H1 (cell line): ENCODE measurements at regions not wholly inside any gene's neighbourhood (a gene's known extent, or its start where the extent isn't known, plus 50 kb on each side); places are given as distances from the start of the nearest gene placed in this dataset.

Experiments
- CTCF ChIA-PET: fragments of 300-600 bp; sonication (Branson Sonifier 250); formaldehyde crosslinking; loops from one replicate; lab custom pipeline; 2021; ENCODE audit not compliant: partially characterized antibody; lab: Charles Lee
- POLR2A ChIA-PET: fragments of 300-600 bp; sonication (Branson Sonifier 250); formaldehyde crosslinking; loops from one replicate; lab custom pipeline; 2021; ENCODE audit warnings: inconsistent platforms; ENCODE audit not compliant: partially characterized antibody; lab: Charles Lee
- DNase-seq, 2 experiments: peaks; one replicate each; pipeline versions ENCODE4 v3.0.0 to v3.0.0-alpha.2; 2010 to 2022; ENCODE audit warnings: low spot score in 2 of 2, low read depth in 1 of 2, mixed read lengths in 1 of 2
- FAIRE-seq: peaks from 2 replicates; lab custom pipeline; 2011; peaks lifted over from hg19 to GRCh38; lab: Jason Lieb, UNC
- H2AFZ ChIP-seq: 2 replicates; pipeline ENCODE4 v1.8.1; 2012; ENCODE audit warnings: low read length, inconsistent platforms
- H2AK5ac ChIP-seq: 2 replicates; pipeline ENCODE4 v1.6.1; 2013; ENCODE audit warnings: low read depth, low read length
- H2BK120ac ChIP-seq: replicated peaks from 2 replicates; pipeline ENCODE3; 2013; ENCODE audit warnings: low read depth, low read length, inconsistent platforms
- H2BK12ac ChIP-seq: 2 replicates; pipeline ENCODE4 v1.6.1; 2013; ENCODE audit warnings: low read depth, low read length
- H2BK15ac ChIP-seq: 2 replicates; pipeline ENCODE4 v1.6.1; 2013; ENCODE audit warnings: low read length
- H2BK20ac ChIP-seq: 2 replicates; pipeline ENCODE4 v1.6.1; 2013; ENCODE audit warnings: low read length
- H2BK5ac ChIP-seq: 2 replicates; pipeline ENCODE4 v1.6.1; 2013; ENCODE audit warnings: low read depth, low read length
- H3K14ac ChIP-seq: 2 replicates; pipeline ENCODE4 v1.6.1; 2013; ENCODE audit warnings: inconsistent platforms; ENCODE audit not compliant: insufficient read length
- H3K18ac ChIP-seq: 2 replicates; pipeline ENCODE4 v1.6.1; 2013; ENCODE audit warnings: low read length; ENCODE audit errors: extremely low read depth
- H3K23ac ChIP-seq: 2 replicates; pipeline ENCODE4 v1.6.1; 2013; ENCODE audit warnings: inconsistent platforms; ENCODE audit not compliant: insufficient read length
- H3K23me2 ChIP-seq: 2 replicates; pipeline ENCODE4 v1.6.1; 2013; ENCODE audit warnings: low read depth, low read length
- H3K27ac ChIP-seq: 2 replicates; pipeline ENCODE4 v1.6.1; 2011; ENCODE audit warnings: low read depth, low read length, inconsistent platforms
- H3K27me3 ChIP-seq, 4 experiments: replicated peaks in 1 of 4; 1 replicate in 1 of 4; 2 replicates in 3 of 4; pipeline versions ENCODE4 v1.6.1 to v1.8.1; 2011 to 2013; ENCODE audit warnings: low read length in 3 of 4, mild to moderate bottlenecking in 3 of 4, inconsistent platforms in 2 of 4, mixed read lengths in 2 of 4, moderate library complexity in 1 of 4; ENCODE audit not compliant: control insufficient read depth in 3 of 4, insufficient read depth in 3 of 4; ENCODE audit errors: extremely low read depth in 1 of 4
- H3K36me3 ChIP-seq, 4 experiments: 2 replicates each; pipeline versions ENCODE4 v1.6.1 to v1.8.1; 2011 to 2013; ENCODE audit warnings: mild to moderate bottlenecking in 4 of 4, low read length in 3 of 4, moderate library complexity in 2 of 4, control low read depth in 1 of 4, inconsistent platforms in 1 of 4; ENCODE audit not compliant: insufficient read depth in 4 of 4, control insufficient read depth in 2 of 4
- H3K4ac ChIP-seq: replicated peaks from 2 replicates; pipeline ENCODE3; 2013; ENCODE audit warnings: low read length, low read depth, mixed read lengths, inconsistent platforms; ENCODE audit not compliant: insufficient read length
- H3K4me1 ChIP-seq, 4 experiments: replicated peaks in 1 of 4; 1 replicate in 1 of 4; 2 replicates in 3 of 4; pipeline versions ENCODE4 v1.6.1 to v1.8.1; 2011 to 2013; ENCODE audit warnings: low read length in 3 of 4, inconsistent platforms in 2 of 4, mixed read lengths in 1 of 4; ENCODE audit not compliant: insufficient read depth in 4 of 4, control insufficient read depth in 3 of 4
- H3K4me2 ChIP-seq, 2 experiments: 2 replicates each; pipeline versions ENCODE4 v1.6.1 to v1.8.1; 2011 to 2013; ENCODE audit warnings: low read depth in 2 of 2, low read length in 2 of 2, control low read depth in 1 of 2, inconsistent platforms in 1 of 2, mild to moderate bottlenecking in 1 of 2; ENCODE audit not compliant: insufficient read depth in 1 of 2
- H3K4me3 ChIP-seq, 4 experiments: fragments of 200-600, 300-600 bp in 1 of 4; sonication (generic), shearing (Covaris generic), sonication (Bioruptor Twin) in 1 of 4; 2 replicates each; pipeline versions ENCODE4 v1.5.1 to v1.8.1; 2011 to 2016; ENCODE audit warnings: low read length in 4 of 4, low read depth in 3 of 4, control low read depth in 2 of 4, inconsistent platforms in 2 of 4, mild to moderate bottlenecking in 2 of 4, mixed read lengths in 1 of 4, moderate library complexity in 1 of 4; ENCODE audit not compliant: insufficient read depth in 2 of 4; ENCODE audit errors: extremely low read depth in 1 of 4
- H3K56ac ChIP-seq: replicated peaks from 2 replicates; pipeline ENCODE3; 2013; ENCODE audit warnings: low read depth, mild to moderate bottlenecking, mixed read lengths, low read length, inconsistent platforms; ENCODE audit not compliant: insufficient read length
- H3K79me1 ChIP-seq: 2 replicates; pipeline ENCODE4 v1.6.1; 2013; ENCODE audit warnings: low read depth, low read length, control low read depth
- H3K79me2 ChIP-seq, 2 experiments: 2 replicates each; pipeline versions ENCODE4 v1.6.1 to v1.8.1; 2012 to 2013; ENCODE audit warnings: low read length in 2 of 2, mild to moderate bottlenecking in 2 of 2, inconsistent platforms in 1 of 2; ENCODE audit not compliant: insufficient read depth in 2 of 2, control insufficient read depth in 1 of 2
- H3K9ac ChIP-seq, 4 experiments: replicated peaks in 1 of 4; 1 replicate in 1 of 4; 2 replicates in 3 of 4; pipeline versions ENCODE4 v1.6.1 to v1.8.1; 2011 to 2013; ENCODE audit warnings: low read depth in 3 of 4, low read length in 3 of 4, control low read depth in 2 of 4, mild to moderate bottlenecking in 2 of 4, moderate library complexity in 2 of 4, inconsistent platforms in 1 of 4; ENCODE audit errors: extremely low read depth in 1 of 4
- H3K9me3 ChIP-seq, 2 experiments: 2 replicates each; pipeline versions ENCODE4 v1.6.1 to v1.8.1; 2012 to 2013; ENCODE audit warnings: mild to moderate bottlenecking in 2 of 2, moderate library complexity in 2 of 2, control low read depth in 1 of 2, inconsistent platforms in 1 of 2, low read depth in 1 of 2, low read length in 1 of 2, mixed read lengths in 1 of 2; ENCODE audit not compliant: insufficient read depth in 2 of 2
- H4K20me1 ChIP-seq, 2 experiments: replicated peaks in 1 of 2; 2 replicates each; pipeline versions ENCODE3 to v1.8.1; 2011 to 2013; ENCODE audit warnings: inconsistent platforms in 2 of 2, low read length in 2 of 2, mild to moderate bottlenecking in 1 of 2; ENCODE audit not compliant: insufficient read depth in 2 of 2, control insufficient read depth in 1 of 2
- H4K5ac ChIP-seq: 2 replicates; pipeline ENCODE4 v1.6.1; 2013; ENCODE audit warnings: low read length, low read depth, mixed read lengths, inconsistent platforms; ENCODE audit not compliant: insufficient read length
- H4K8ac ChIP-seq: 2 replicates; pipeline ENCODE4 v1.8.0; 2013; ENCODE audit warnings: mild to moderate bottlenecking, moderate library complexity, low read length, inconsistent platforms; ENCODE audit not compliant: insufficient read depth; ENCODE audit errors: extremely low read depth
- H4K91ac ChIP-seq: replicated peaks from 2 replicates; pipeline ENCODE3; 2013; ENCODE audit warnings: low read length, mixed read lengths, inconsistent platforms; ENCODE audit not compliant: insufficient read length
- BCL11A ChIP-seq, 2 experiments: IDR thresholded peaks; one replicate each; pipeline ENCODE4 v1.6.1; 2011; ENCODE audit warnings: low read depth in 2 of 2, low read length in 2 of 2, mild to moderate bottlenecking in 2 of 2
- BRCA1 ChIP-seq: IDR thresholded peaks from 2 replicates; pipeline ENCODE4 v1.6.1; 2012; ENCODE audit warnings: low read depth, low read length, improper control_type of control experiment
- CBX5 ChIP-seq: fragments of 300-800, 300-1000 bp; sonication (generic); IDR thresholded peaks from 2 replicates; pipeline ENCODE4 v1.7.1; 2016; ENCODE audit warnings: antibody characterized with exemption, low read length, low read depth
- CHD2 ChIP-seq: IDR thresholded peaks from 2 replicates; pipeline ENCODE4 v1.6.1; 2012; ENCODE audit warnings: low read length, improper control_type of control experiment
- CREB1 ChIP-seq: IDR thresholded peaks from 2 replicates; pipeline ENCODE4 v1.6.1; 2012; ENCODE audit warnings: inconsistent platforms
- EZH2 ChIP-seq: fragments of 200-600 bp; sonication (generic); IDR thresholded peaks from 2 replicates; pipeline ENCODE4 v1.7.1; 2012; ENCODE audit warnings: low read depth, mild to moderate bottlenecking, moderate library complexity, low read length, inconsistent platforms; ENCODE audit not compliant: severe bottlenecking
- GTF2F1 ChIP-seq: IDR thresholded peaks from 2 replicates; pipeline ENCODE4 v1.6.1; 2012; ENCODE audit warnings: low read depth, low read length, improper control_type of control experiment, borderline replicate concordance
- HDAC2 ChIP-seq, 2 experiments: fragments of 300-600 bp in 1 of 2; sonication (generic) in 1 of 2; IDR thresholded peaks; 2 replicates each; pipeline ENCODE4 v1.6.1; 2011 to 2012; ENCODE audit warnings: low read depth in 2 of 2, low read length in 2 of 2, mild to moderate bottlenecking in 2 of 2, moderate library complexity in 2 of 2, borderline replicate concordance in 1 of 2, inconsistent platforms in 1 of 2
- NANOG ChIP-seq: IDR thresholded peaks from 2 replicates; pipeline ENCODE4 v1.6.1; 2011; ENCODE audit warnings: low read length, low read depth, mild to moderate bottlenecking, inconsistent platforms; ENCODE audit not compliant: insufficient read depth, poor library complexity, severe bottlenecking
- NRF1 ChIP-seq: IDR thresholded peaks from 2 replicates; pipeline ENCODE4 v1.6.1; 2011; ENCODE audit warnings: mild to moderate bottlenecking, low read depth, low read length, improper control_type of control experiment
- RFX5 ChIP-seq: IDR thresholded peaks from 2 replicates; pipeline ENCODE4 v1.6.1; 2011; ENCODE audit warnings: low read depth, low read length, improper control_type of control experiment, borderline replicate concordance
- SIX5 ChIP-seq: IDR thresholded peaks from 2 replicates; pipeline ENCODE4 v1.6.1; 2011; ENCODE audit warnings: mild to moderate bottlenecking, low read depth, low read length
- SUZ12 ChIP-seq: fragments of 200-600 bp; sonication (generic); IDR thresholded peaks from 2 replicates; pipeline ENCODE4 v1.6.1; 2012; ENCODE audit warnings: mild to moderate bottlenecking, inconsistent platforms, low read length, moderate library complexity, mixed read lengths
- TBP ChIP-seq: IDR thresholded peaks from 2 replicates; pipeline ENCODE4 v1.6.1; 2011; ENCODE audit warnings: low read depth, low read length, improper control_type of control experiment
- WGBS, 2 experiments: shearing (Covaris generic) in 1 of 2; methylation state at CpG; one replicate each; pipeline versions ENCODE4 v1.1.6 to v1.1.7; 2013 to 2015; ENCODE audit warnings: low lambda C conversion rate in 2 of 2, mixed read lengths in 2 of 2, inconsistent platforms in 1 of 2, low coverage in 1 of 2, missing lambda C conversion rate in 1 of 2; ENCODE audit not compliant: insufficient replicate concordance in 2 of 2, insufficient coverage in 1 of 2, insufficient read length in 1 of 2; ENCODE audit errors: extremely low coverage in 1 of 2, missing lambda C conversion rate in 1 of 2; 5-methylcytosine and 5-hydroxymethylcytosine counted together

DNA sequence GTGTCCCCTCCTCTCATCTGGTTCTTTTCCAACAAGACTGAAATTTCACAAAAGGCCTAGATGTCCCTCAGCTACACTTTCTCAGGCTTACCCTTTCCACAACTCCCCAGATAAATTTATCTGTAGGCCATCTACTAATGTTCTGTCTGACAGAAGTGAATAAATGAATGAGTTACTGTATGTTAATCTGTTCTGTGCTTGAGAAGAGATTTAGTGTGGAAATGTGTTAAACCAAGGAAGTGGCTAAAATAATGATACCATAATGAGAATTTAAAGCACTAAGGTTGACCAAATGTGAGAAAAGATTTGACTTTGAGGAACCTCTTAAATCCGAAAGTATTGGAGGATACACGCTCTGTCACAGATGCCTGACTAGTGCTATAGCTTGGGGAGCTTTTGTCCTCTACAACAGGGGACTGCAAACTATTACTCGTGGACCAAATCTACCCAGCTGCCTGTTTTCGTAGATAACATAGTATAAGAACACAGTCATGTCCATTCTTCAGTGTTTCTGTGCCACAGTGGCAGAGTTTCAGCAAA lies 74.8 kb upstream of the P2RY1 start:
- H3K27ac ChIP-seq = no peak overlapping the region
- H3K4me3 ChIP-seq = no peak overlapping the region
- no peak overlapping the region for H3K4ac ChIP-seq
- H3K4me1 ChIP-seq = no peaks in the 10 kb centered on the region
- H3K23me2 ChIP-seq = no peaks in the 10 kb centered on the region
- no peaks in the 10 kb centered on the region for H3K9me3 ChIP-seq
- H2BK12ac ChIP-seq = no peak overlapping the region
- POLR2A ChIA-PET = no interaction called here
- no peak overlapping the region for H3K23ac ChIP-seq
- no peaks in the 10 kb centered on the region for H3K36me3 ChIP-seq
- H3K56ac ChIP-seq = no peak overlapping the region
- CTCF ChIA-PET = interaction anchor here (0.6 to 0.9 kb wide), 2 partner anchors 10 to 13 kb away, joined by 3 read pairs; no protein-coding TSS in a partner anchor
- DNase-seq = no peak
- no peak overlapping the region for H2BK120ac ChIP-seq
- H3K14ac ChIP-seq = no peak overlapping the region
- H4K5ac ChIP-seq = no peak overlapping the region
- H3K79me1 ChIP-seq = no peaks in the 10 kb centered on the region
- H3K79me2 ChIP-seq = no peaks in the 10 kb centered on the region
- 92% methylated on average over 4 of the region's 4 CpGs; no CpG with 5 or more reads in 1 of the 2 experiments for WGBS, 2 experiments
- no peak overlapping the region for H2BK15ac ChIP-seq
- H4K8ac ChIP-seq = no peak overlapping the region
- H2AK5ac ChIP-seq = no peak overlapping the region
- FAIRE-seq = no peak
- TF ChIP-seq CBX5 (no peak), SIX5 (no peak), BRCA1 (no peak), CHD2 (no peak), NRF1 (no peak), GTF2F1 (no peak), TBP (no peak), SUZ12 (no peak), NANOG (no peak), BCL11A (IDR thresholded peaks at IDR 0.05; ENCODE audit: low read depth in 2 of 2, low read length in 2 of 2) (no peak), HDAC2 (IDR thresholded peaks at IDR 0.05; ENCODE audit: borderline replicate concordance in 1 of 2, low read depth in 2 of 2, low read length in 2 of 2) (no peak), CREB1 (no peak), RFX5 (no peak), EZH2 (no peak)
- no peaks in the 10 kb centered on the region for H3K27me3 ChIP-seq
- no peaks in the 10 kb centered on the region for H4K20me1 ChIP-seq
- H4K91ac ChIP-seq = no peak overlapping the region
- no peak overlapping the region for H2BK5ac ChIP-seq
- H3K18ac ChIP-seq = no peak overlapping the region
- no peak overlapping the region for H2AFZ ChIP-seq
- H2BK20ac ChIP-seq = no peak overlapping the region
- H3K4me2 ChIP-seq = no peak overlapping the region
- no peak overlapping the region for H3K9ac ChIP-seq
